Hepatocyte (in vitro differentiated cells): ENCODE measurements at regions not wholly inside any gene's neighbourhood (a gene's known extent, or its start where the extent isn't known, plus 50 kb on each side); places are given as distances from the start of the nearest gene placed in this dataset.

ENCODE experiments used
- DNase-seq: peaks from one replicate; pipeline ENCODE4 v3.0.0-alpha.2; 2016; ENCODE audit warnings: low spot score
- H2AFZ ChIP-seq: fragments of 200-600 bp; sonication (generic); 2 replicates; pipeline ENCODE4 v1.6.0; 2016; ENCODE audit warnings: antibody characterized with exemption, mild to moderate bottlenecking
- H3K27ac ChIP-seq: fragments of 200-600 bp; sonication (generic); 2 replicates; pipeline ENCODE4 v1.5.1; 2016; ENCODE audit warnings: mild to moderate bottlenecking
- H3K27me3 ChIP-seq: fragments of 200-600 bp; sonication (generic); 2 replicates; pipeline ENCODE4 v1.6.1; 2016
- H3K36me3 ChIP-seq: fragments of 200-600 bp; sonication (generic); replicated peaks from 2 replicates; pipeline ENCODE4 v1.5.1; 2016; ENCODE audit warnings: low read depth; ENCODE audit not compliant: insufficient read depth
- H3K4me1 ChIP-seq: fragments of 200-600 bp; sonication (generic); 2 replicates; pipeline ENCODE4 v1.5.1; 2016; ENCODE audit warnings: mild to moderate bottlenecking, moderate library complexity; ENCODE audit not compliant: insufficient read depth
- H3K4me2 ChIP-seq: fragments of 200-600 bp; sonication (generic); 2 replicates; pipeline ENCODE4 v1.6.0; 2016
- H3K4me3 ChIP-seq: fragments of 200-600 bp; sonication (generic); 2 replicates; pipeline ENCODE4 v1.5.1; 2016; ENCODE audit warnings: mild to moderate bottlenecking
- H3K79me2 ChIP-seq: fragments of 200-600 bp; sonication (generic); 2 replicates; pipeline ENCODE4 v1.6.0; 2017; ENCODE audit warnings: mild to moderate bottlenecking
- H3K9me2 ChIP-seq: fragments of 200-600 bp; sonication (generic); replicated peaks from 2 replicates; pipeline ENCODE4 v1.6.0; 2017; ENCODE audit warnings: mild to moderate bottlenecking; ENCODE audit not compliant: insufficient read depth
- H3K9me3 ChIP-seq: fragments of 200-600 bp; sonication (generic); 2 replicates; pipeline ENCODE4 v1.5.1; 2016; ENCODE audit warnings: low read depth, mild to moderate bottlenecking
- H4K20me1 ChIP-seq: fragments of 200-600 bp; sonication (generic); 2 replicates; pipeline ENCODE4 v1.6.0; 2016; ENCODE audit warnings: mild to moderate bottlenecking; ENCODE audit not compliant: insufficient read depth, poor library complexity, severe bottlenecking
- EZH2 ChIP-seq: fragments of 200-600 bp; sonication (generic); IDR thresholded peaks from 2 replicates; pipeline ENCODE4 v1.6.1; 2016; ENCODE audit warnings: antibody characterized with exemption, mild to moderate bottlenecking, borderline replicate concordance
- EZH2phosphoT487 ChIP-seq: fragments of 200-600 bp; sonication (generic); IDR thresholded peaks from one replicate; pipeline ENCODE4 v1.6.1; 2018; ENCODE audit warnings: antibody characterized with exemption, mild to moderate bottlenecking, low read depth, moderate library complexity; ENCODE audit not compliant: unreplicated experiment, severe bottlenecking
- WGBS: methylation state at CpG from one replicate; pipeline ENCODE4 v1.1.6; 2016; ENCODE audit warnings: low lambda C conversion rate; ENCODE audit errors: missing lambda C conversion rate; 5-methylcytosine and 5-hydroxymethylcytosine counted together
- TF ChIP-seq, protein P1 (sequence below): fragments of 200-600 bp; sonication (generic); IDR thresholded peaks from 2 replicates; pipeline ENCODE4 v1.5.1; 2016; ENCODE audit warnings: antibody characterized with exemption, mild to moderate bottlenecking; ENCODE audit not compliant: poor library complexity

DNA sequence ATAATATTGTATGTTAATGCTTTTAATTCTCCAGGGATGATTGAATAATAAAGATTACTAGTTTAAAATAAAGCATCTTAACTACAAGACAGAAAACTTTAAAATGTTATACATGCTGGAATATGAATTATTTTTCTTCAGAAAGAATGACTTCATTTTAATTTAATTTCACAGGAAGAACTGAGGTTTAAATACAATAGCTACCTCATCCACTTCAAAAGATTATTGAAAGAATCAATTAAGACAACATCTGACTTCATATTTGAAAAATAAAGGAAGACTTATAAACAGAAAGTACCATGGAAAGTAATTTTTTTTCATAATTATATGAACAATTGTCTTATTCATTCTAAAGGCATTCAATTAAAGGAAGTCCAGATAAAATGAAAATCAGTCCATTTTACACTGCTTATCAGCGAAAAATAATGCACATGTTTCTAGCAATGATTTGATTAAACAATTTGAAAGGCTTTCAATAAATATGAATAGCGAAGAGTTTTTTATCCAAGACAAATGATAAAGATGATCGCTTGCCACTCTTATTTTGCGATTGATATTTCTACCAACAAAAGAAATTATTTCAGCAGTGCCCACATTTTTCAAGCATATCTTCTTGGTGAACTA lies 368.5 kb upstream of the OPRM1 start:
- Histone ChIP-seq H3K4me3 (no peak overlapping the region), H3K36me3 (no peaks in the 10 kb centered on the region), H3K79me2 (no peaks in the 10 kb centered on the region), H3K9me2 (no peaks in the 10 kb centered on the region), H3K27ac (no peak overlapping the region), H3K4me1 (no peaks in the 10 kb centered on the region), H4K20me1 (no peaks in the 10 kb centered on the region), H3K4me2 (no peak overlapping the region), H3K27me3 (no peaks in the 10 kb centered on the region), H3K9me3 (no peaks in the 10 kb centered on the region), H2AFZ (no peak overlapping the region)
- no peak for DNase-seq
- TF ChIP-seq EZH2 (no peak), EZH2phosphoT487 (no peak)
- TF ChIP-seq, protein P1, sequence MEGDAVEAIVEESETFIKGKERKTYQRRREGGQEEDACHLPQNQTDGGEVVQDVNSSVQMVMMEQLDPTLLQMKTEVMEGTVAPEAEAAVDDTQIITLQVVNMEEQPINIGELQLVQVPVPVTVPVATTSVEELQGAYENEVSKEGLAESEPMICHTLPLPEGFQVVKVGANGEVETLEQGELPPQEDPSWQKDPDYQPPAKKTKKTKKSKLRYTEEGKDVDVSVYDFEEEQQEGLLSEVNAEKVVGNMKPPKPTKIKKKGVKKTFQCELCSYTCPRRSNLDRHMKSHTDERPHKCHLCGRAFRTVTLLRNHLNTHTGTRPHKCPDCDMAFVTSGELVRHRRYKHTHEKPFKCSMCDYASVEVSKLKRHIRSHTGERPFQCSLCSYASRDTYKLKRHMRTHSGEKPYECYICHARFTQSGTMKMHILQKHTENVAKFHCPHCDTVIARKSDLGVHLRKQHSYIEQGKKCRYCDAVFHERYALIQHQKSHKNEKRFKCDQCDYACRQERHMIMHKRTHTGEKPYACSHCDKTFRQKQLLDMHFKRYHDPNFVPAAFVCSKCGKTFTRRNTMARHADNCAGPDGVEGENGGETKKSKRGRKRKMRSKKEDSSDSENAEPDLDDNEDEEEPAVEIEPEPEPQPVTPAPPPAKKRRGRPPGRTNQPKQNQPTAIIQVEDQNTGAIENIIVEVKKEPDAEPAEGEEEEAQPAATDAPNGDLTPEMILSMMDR, result no peak
- WGBS, result 89% methylated on average over 4 of the region's 4 CpGs

GRCh38 chr6:153668758-153669157 lies 370.3 kb upstream of the OPRM1 start:
- Histone ChIP-seq H3K4me3 (no peak overlapping the region), H3K27me3 (no peaks in the 10 kb centered on the region), H3K9me3 (no peaks in the 10 kb centered on the region), H2AFZ (no peak overlapping the region), H3K9me2 (no peaks in the 10 kb centered on the region), H3K4me1 (no peaks in the 10 kb centered on the region), H3K27ac (no peak overlapping the region), H3K79me2 (no peaks in the 10 kb centered on the region), H3K4me2 (no peak overlapping the region), H4K20me1 (no peaks in the 10 kb centered on the region), H3K36me3 (no peaks in the 10 kb centered on the region)
- 97% methylated on average over 1 of the region's 1 CpG for WGBS
- TF ChIP-seq EZH2phosphoT487, result no peak
- TF ChIP-seq EZH2, result no peak
- TF ChIP-seq, protein P1, result no peak
- DNase-seq, result no peak

- 77% methylated on average over 1 of the region's 1 CpG for WGBS
- H4K20me1 ChIP-seq, result no peaks in the 10 kb centered on the region
- TF ChIP-seq, protein P1, result no peak
- TF ChIP-seq EZH2, result no peak
- no peak for TF ChIP-seq EZH2phosphoT487
- no peak overlapping the region for H3K27ac ChIP-seq
- H3K4me2 ChIP-seq, result no peak overlapping the region
- H3K36me3 ChIP-seq, result no peaks in the 10 kb centered on the region
- no peaks in the 10 kb centered on the region for H3K4me1 ChIP-seq
- H2AFZ ChIP-seq, result no peak overlapping the region
- no peaks in the 10 kb centered on the region for H3K9me2 ChIP-seq
- H3K79me2 ChIP-seq, result no peaks in the 10 kb centered on the region
- no peak for DNase-seq
- no peak overlapping the region for H3K4me3 ChIP-seq
- no peaks in the 10 kb centered on the region for H3K27me3 ChIP-seq
- H3K9me3 ChIP-seq, result no peaks in the 10 kb centered on the region
These were observed 376.1 kb upstream of the OPRM1 start for GRCh38 chr6:153662982-153663381.
